ENCODE measurements at regions not wholly inside any gene's neighbourhood (a gene's known extent, or its start where the extent isn't known, plus 50 kb on each side); places are given as distances from the start of the nearest gene placed in this dataset.
A peak's percentile ranks its signal among the peaks of the same experiment; 100 is the strongest.

DNA sequence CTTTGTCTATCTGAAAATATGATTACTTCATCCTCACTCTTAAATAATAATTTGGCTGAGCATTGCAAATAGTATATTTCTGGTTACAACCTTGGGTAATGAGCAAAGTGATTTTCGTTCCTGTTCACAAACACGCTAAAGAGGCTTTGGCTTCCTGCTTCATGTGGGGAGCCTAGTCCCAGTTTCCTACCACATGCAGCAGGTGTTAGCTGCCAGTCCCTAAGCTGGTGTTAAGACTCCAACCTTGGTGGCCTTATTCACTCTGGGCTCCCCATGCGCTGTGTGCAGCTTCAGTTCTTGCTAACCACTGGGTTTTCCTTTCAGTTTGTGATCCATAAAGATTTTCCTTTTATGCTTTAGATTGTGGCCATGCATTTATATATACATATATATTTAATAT, 56.7 kb upstream of the BARHL2 start:
- DNase-seq (peak; percentile 60), ATAC-seq (ENCODE audit: insufficient read depth, low read depth) (peak; percentile 97)
- Histone ChIP-seq H3K4me2 (ENCODE audit: insufficient read depth, low read length) (no peak overlapping the region), H3K27ac (ENCODE audit: low read length) (no peak overlapping the region), H2AFZ (ENCODE audit: low read depth, low read length) (no peak overlapping the region), H3K36me3 (ENCODE audit: insufficient read depth, low read length) (no peaks in the 10 kb centered on the region), H3K4me3 (ENCODE audit: low read depth in 1 of 2, low read length in 2 of 2) (no peak overlapping the region), H3K9ac (ENCODE audit: low read depth, low read length) (no peak overlapping the region), H3K27me3 (ENCODE audit: insufficient read depth, low read length, poor library complexity) (no peaks in the 10 kb centered on the region), H3K4me1 (ENCODE audit: insufficient read depth, low read length) (0 out of 2 replicates have a peak, but pooled peaks cover 3% of the 10 kb centered on the region), H3K79me2 (ENCODE audit: insufficient read depth, low read length) (no peaks in the 10 kb centered on the region), H4K20me1 (ENCODE audit: insufficient read depth, low read length) (no peaks in the 10 kb centered on the region), H3K9me3 (ENCODE audit: insufficient read depth, low read length, severe bottlenecking) (no peaks in the 10 kb centered on the region)
- no peak for TF ChIP-seq EZH2 (IDR thresholded peaks at IDR 0.05; ENCODE audit: borderline replicate concordance, low read depth, low read length, severe bottlenecking)
- TF ChIP-seq, protein P1, sequence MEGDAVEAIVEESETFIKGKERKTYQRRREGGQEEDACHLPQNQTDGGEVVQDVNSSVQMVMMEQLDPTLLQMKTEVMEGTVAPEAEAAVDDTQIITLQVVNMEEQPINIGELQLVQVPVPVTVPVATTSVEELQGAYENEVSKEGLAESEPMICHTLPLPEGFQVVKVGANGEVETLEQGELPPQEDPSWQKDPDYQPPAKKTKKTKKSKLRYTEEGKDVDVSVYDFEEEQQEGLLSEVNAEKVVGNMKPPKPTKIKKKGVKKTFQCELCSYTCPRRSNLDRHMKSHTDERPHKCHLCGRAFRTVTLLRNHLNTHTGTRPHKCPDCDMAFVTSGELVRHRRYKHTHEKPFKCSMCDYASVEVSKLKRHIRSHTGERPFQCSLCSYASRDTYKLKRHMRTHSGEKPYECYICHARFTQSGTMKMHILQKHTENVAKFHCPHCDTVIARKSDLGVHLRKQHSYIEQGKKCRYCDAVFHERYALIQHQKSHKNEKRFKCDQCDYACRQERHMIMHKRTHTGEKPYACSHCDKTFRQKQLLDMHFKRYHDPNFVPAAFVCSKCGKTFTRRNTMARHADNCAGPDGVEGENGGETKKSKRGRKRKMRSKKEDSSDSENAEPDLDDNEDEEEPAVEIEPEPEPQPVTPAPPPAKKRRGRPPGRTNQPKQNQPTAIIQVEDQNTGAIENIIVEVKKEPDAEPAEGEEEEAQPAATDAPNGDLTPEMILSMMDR (IDR thresholded peaks at IDR 0.05; ENCODE audit: borderline replicate concordance, extremely low read depth, low read length, poor library complexity, severe bottlenecking) = no peak

GRCh38 chr1:90768826-90769225, 51.7 kb upstream of the BARHL2 start:
- H3K9ac ChIP-seq (ENCODE audit: low read depth, low read length) = no peak overlapping the region
- no peak for DNase-seq
- H3K79me2 ChIP-seq (ENCODE audit: insufficient read depth, low read length) = no peaks in the 10 kb centered on the region
- H3K4me2 ChIP-seq (ENCODE audit: insufficient read depth, low read length) = no peak overlapping the region
- H3K27me3 ChIP-seq (ENCODE audit: insufficient read depth, low read length, poor library complexity) = no peaks in the 10 kb centered on the region
- H4K20me1 ChIP-seq (ENCODE audit: insufficient read depth, low read length) = no peaks in the 10 kb centered on the region
- no peak for ATAC-seq (ENCODE audit: insufficient read depth, low read depth)
- H2AFZ ChIP-seq (ENCODE audit: low read depth, low read length) = no peak overlapping the region
- no peak for TF ChIP-seq EZH2 (IDR thresholded peaks at IDR 0.05; ENCODE audit: borderline replicate concordance, low read depth, low read length, severe bottlenecking)
- TF ChIP-seq, protein P1 (IDR thresholded peaks at IDR 0.05; ENCODE audit: borderline replicate concordance, extremely low read depth, low read length, poor library complexity, severe bottlenecking) = no peak
- H3K9me3 ChIP-seq (ENCODE audit: insufficient read depth, low read length, severe bottlenecking) = no peaks in the 10 kb centered on the region
- no peak overlapping the region for H3K27ac ChIP-seq (ENCODE audit: low read length)
- H3K36me3 ChIP-seq (ENCODE audit: insufficient read depth, low read length) = no peaks in the 10 kb centered on the region
- H3K4me1 ChIP-seq (ENCODE audit: insufficient read depth, low read length) = 0 out of 2 replicates have a peak, but pooled peaks cover 3% of the 10 kb centered on the region
- H3K4me3 ChIP-seq (ENCODE audit: low read depth in 1 of 2, low read length in 2 of 2) = no peak overlapping the region

DNA sequence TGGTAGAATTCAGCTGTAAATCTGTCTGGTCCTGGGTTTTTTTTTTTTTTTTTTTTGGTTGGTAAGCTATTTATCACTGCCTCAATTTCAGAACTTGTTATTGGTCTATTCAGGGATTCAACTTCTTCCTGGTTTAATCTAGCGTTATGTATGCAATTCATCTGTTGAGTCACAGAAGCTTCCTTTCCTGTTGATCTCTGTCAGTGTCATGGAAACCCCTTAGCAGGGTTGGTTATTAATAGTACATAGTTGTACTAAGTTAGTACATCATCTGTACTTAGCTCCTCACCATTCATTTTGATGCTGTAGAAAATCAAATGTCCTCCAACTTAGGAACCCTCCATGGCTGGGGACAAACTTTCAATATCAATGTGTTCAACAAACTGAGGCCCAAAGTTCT, 51.0 kb upstream of the BARHL2 start:
- no peak overlapping the region for H3K9ac ChIP-seq (ENCODE audit: low read depth, low read length)
- H3K27ac ChIP-seq (ENCODE audit: low read length) = no peak overlapping the region
- H2AFZ ChIP-seq (ENCODE audit: low read depth, low read length) = no peak overlapping the region
- H3K4me1 ChIP-seq (ENCODE audit: insufficient read depth, low read length) = no peaks in the 10 kb centered on the region
- no peak overlapping the region for H3K4me2 ChIP-seq (ENCODE audit: insufficient read depth, low read length)
- H3K4me3 ChIP-seq (ENCODE audit: low read depth in 1 of 2, low read length in 2 of 2) = no peak overlapping the region
- H3K36me3 ChIP-seq (ENCODE audit: insufficient read depth, low read length) = no peaks in the 10 kb centered on the region
- TF ChIP-seq EZH2 (IDR thresholded peaks at IDR 0.05; ENCODE audit: borderline replicate concordance, low read depth, low read length, severe bottlenecking) = no peak
- TF ChIP-seq, protein P1 (IDR thresholded peaks at IDR 0.05; ENCODE audit: borderline replicate concordance, extremely low read depth, low read length, poor library complexity, severe bottlenecking) = no peak
- ATAC-seq (ENCODE audit: insufficient read depth, low read depth) (no peak), DNase-seq (no peak)
- no peaks in the 10 kb centered on the region for H4K20me1 ChIP-seq (ENCODE audit: insufficient read depth, low read length)
- H3K27me3 ChIP-seq (ENCODE audit: insufficient read depth, low read length, poor library complexity) = no peaks in the 10 kb centered on the region
- no peaks in the 10 kb centered on the region for H3K79me2 ChIP-seq (ENCODE audit: insufficient read depth, low read length)
- H3K9me3 ChIP-seq (ENCODE audit: insufficient read depth, low read length, severe bottlenecking) = no peaks in the 10 kb centered on the region

Measured in DND-41 (cell line).